Stomach smooth muscle (tissue), 2 donors: ENCODE measurements at regions not wholly inside any gene's neighbourhood (a gene's known extent, or its start where the extent isn't known, plus 50 kb on each side); places are given as distances from the start of the nearest gene placed in this dataset.
"Not testable (repeated sequence)": the region's sequence is repeated elsewhere in the genome, so short reads cannot be mapped to it uniquely, and the experiment has no call there.

ENCODE experiments used
- H3K27ac ChIP-seq: one replicate; pipeline ENCODE4 v1.7.0; 2013; ENCODE audit warnings: mild to moderate bottlenecking, low read length, inconsistent platforms
- H3K27me3 ChIP-seq, 2 donors: one replicate each; pipeline ENCODE4 v1.7.0; 2013; ENCODE audit warnings: low read length in 2 of 2; ENCODE audit not compliant: insufficient read depth in 2 of 2, control insufficient read depth in 1 of 2
- H3K36me3 ChIP-seq, 2 donors: one replicate each; pipeline ENCODE4 v1.7.0; 2013; ENCODE audit warnings: low read length in 2 of 2; ENCODE audit not compliant: control insufficient read depth in 2 of 2, insufficient read depth in 2 of 2
- H3K4me1 ChIP-seq: one replicate; pipeline ENCODE4 v1.7.0; 2013; ENCODE audit warnings: low read length; ENCODE audit not compliant: control insufficient read depth, insufficient read depth
- H3K4me3 ChIP-seq, 2 donors: one replicate each; pipeline ENCODE4 v1.7.0; 2013; ENCODE audit warnings: low read length in 2 of 2
- H3K9ac ChIP-seq, 2 donors: one replicate each; pipeline ENCODE4 v1.7.0; 2013; ENCODE audit warnings: low read length in 2 of 2, mild to moderate bottlenecking in 1 of 2
- H3K9me3 ChIP-seq, 2 donors: one replicate each; pipeline ENCODE4 v1.7.0; 2013; ENCODE audit warnings: low read length in 2 of 2; ENCODE audit not compliant: control insufficient read depth in 2 of 2
- donor health status: healthy.
- donor health status: Pancreatic carcinoma.

DNA sequence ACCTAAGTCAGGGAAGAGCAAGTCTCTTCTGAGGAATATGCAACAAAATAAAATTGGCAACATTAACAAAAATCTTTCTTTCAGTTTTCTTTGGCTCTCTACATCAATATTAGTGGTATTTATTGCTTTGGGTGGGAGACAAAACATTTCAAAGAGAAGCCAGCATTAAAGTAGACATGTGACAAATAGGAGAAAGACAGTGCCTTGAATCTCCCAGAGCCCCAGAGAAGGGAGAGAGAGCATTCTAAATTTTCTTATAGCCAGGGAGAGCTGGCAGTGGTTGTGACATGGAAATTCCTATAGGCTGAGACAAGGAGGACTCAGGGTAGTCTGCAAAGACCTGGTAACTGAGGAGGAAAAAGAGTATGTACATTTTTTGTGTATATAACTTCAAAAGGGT is 79.4 kb upstream of the NREP start:
- H3K9me3 ChIP-seq, result no peaks in the 10 kb centered on the region
- H3K9ac ChIP-seq, result no peak overlapping the region
- no peak overlapping the region for H3K4me3 ChIP-seq
- H3K27me3 ChIP-seq, result no peaks in the 10 kb centered on the region
- no peak overlapping the region for H3K27ac ChIP-seq
- H3K36me3 ChIP-seq, result no peaks in the 10 kb centered on the region
- H3K4me1 ChIP-seq, result no peaks in the 10 kb centered on the region

DNA sequence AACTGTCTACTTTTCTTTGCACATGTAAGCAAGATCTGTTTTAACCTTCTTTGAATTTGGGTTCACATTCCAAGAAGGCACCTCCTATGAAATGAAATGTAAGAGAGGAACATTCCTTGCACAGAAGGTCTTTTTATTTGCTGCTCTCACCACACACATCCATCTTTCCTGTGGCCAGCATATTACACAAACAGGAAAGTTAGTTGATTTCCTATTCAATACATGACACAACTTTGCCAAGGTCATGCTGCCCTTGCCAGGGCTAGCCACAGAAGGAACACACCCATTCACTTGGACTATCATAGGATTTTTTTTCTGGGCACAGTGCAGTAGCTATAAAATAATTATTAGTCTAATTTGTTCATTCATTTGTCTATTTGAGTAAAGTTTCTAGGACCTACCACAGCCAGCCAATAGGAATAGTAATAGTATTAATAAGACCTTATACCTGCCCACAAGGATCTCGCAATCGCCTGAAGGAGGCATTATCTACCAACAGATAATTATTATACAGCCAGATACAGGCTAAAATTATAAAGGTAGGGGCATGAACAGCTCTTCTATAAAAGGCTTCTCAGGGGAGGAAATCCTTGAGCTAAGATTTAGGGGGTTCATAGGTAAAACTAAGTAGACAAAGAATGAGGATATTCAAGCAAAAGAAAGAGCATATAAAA is 78.1 kb upstream of the NREP start:
- Histone ChIP-seq H3K9me3 (no peaks in the 10 kb centered on the region), H3K9ac (no peak overlapping the region), H3K4me3 (no peak overlapping the region), H3K4me1 (no peaks in the 10 kb centered on the region), H3K36me3 (no peaks in the 10 kb centered on the region), H3K27ac (no peak overlapping the region), H3K27me3 (no peaks in the 10 kb centered on the region)

DNA sequence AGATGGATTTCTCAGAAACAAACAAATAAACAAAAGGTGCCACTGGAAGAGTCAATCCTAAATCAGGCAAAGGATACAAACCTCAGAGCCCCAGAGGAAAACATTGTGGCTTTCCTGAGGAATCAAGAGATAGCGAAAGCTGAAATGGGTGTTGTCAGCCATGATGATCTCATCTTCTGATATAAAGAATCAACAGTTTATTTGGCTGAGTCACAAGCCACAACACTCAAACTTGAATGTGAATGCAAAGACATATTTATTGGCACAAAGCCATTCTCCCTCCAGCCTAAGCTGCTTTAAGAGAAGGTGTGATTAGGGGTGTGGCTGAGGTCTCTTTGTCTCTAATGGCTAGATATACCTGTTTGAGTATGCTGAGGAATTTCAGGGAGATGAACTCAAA is 73.3 kb upstream of the NREP start:
- Histone ChIP-seq H3K9ac (no peak overlapping the region), H3K4me3 (no peak overlapping the region), H3K4me1 (no peaks in the 10 kb centered on the region), H3K36me3 (no peaks in the 10 kb centered on the region), H3K27me3 (no peaks in the 10 kb centered on the region), H3K27ac (no peak overlapping the region), H3K9me3 (no peaks in the 10 kb centered on the region)

DNA sequence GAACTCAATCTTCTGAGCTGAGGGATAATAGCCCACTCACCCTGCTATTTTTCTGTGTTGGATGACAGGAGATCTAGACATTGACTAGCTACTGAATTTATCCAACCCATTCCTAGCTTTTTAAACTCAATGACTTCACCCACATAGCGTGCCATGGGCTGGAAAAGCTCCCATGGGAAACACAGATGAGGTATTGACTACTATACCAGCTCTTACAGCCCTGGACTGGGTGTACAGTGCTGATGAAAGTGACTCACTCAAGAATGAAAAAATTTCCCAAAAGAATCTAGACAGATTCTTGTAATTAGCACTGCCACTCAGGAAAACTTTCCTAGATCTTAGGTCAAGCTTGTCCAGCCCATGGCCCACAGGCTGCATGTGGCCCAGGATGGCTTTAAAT is 72.7 kb upstream of the NREP start:
- H3K27ac ChIP-seq, result no peak overlapping the region

DNA sequence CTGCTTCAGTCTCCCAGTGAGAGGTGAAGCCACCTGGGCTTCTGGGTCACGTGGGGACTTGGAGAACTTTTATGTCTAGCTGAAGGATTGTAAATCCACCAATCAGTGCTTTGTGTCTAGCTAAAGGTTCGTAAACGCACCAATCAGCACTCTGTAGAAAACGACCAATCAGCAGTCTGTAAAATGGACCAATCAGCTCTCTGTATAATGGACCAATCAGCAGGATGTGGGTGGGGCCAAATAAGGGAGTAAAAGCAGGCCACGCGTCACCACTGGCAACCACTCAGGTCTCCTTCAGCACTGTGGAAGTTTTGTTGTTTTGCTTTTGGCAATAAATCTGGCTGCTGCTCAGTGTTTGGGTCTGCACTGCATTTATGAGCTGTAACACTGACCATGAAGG is 69.1 kb upstream of the NREP start:
- Histone ChIP-seq H3K27ac (no peak overlapping the region), H3K9me3 (no peaks in the 10 kb centered on the region), H3K36me3 (no peaks in the 10 kb centered on the region), H3K27me3 (no peaks in the 10 kb centered on the region), H3K4me1 (no peaks in the 10 kb centered on the region), H3K4me3 (no peak overlapping the region), H3K9ac (no peak overlapping the region)

More for the DNA sequence above, 72.7 kb upstream of the NREP start:
- Histone ChIP-seq H3K27me3 (no peaks in the 10 kb centered on the region), H3K9ac (no peak overlapping the region), H3K4me1 (no peaks in the 10 kb centered on the region), H3K4me3 (no peak overlapping the region), H3K36me3 (no peaks in the 10 kb centered on the region), H3K9me3 (no peaks in the 10 kb centered on the region)

DNA sequence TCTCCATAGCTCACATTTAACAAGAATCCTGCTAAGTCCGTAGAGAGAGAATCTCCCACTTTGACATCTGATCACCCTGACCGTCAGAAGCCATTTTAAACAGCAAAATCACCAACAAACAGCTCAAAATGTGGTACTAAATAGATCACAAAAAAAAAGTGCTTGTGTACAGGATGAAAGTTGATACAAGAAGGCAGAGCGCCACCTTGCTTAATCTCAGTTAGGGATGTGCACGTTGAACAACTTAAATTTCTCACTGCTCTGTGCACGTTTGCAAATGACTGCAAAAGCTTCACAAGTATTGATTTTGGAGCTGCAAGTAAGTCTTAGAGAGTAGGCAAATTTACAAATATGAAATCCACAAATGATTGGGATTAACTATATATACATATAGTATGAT is 63.1 kb upstream of the NREP start:
- Histone ChIP-seq H3K4me1 (no peaks in the 10 kb centered on the region), H3K27me3 (no peaks in the 10 kb centered on the region), H3K27ac (no peak overlapping the region), H3K4me3 (no peak overlapping the region), H3K9me3 (peaks cover 4% of the 10 kb centered on the region in 2 donors), H3K36me3 (no peaks in the 10 kb centered on the region), H3K9ac (no peak overlapping the region)

DNA sequence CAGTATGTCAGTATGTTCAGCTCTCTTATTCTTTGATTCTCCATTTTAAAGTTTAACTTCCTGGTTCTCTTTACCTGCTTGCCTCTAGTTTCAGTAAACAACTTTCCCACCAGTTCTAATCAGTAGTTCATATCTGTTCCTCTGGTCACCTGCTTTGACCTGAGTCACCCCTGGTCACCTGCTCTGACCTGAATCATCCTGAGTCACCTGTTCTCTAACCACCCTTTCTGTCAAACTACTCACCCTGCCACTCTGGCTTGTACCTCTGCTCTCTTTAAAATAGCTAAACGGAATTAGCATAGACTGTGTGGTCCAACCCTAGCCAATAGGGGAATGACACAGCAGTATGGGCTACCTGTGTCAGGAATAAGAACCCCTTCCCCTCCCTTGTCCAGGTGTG is 62.0 kb upstream of the NREP start:
- not testable (repeated sequence) for H3K4me1 ChIP-seq, H3K9me3 ChIP-seq, H3K27me3 ChIP-seq, H3K9ac ChIP-seq, H3K27ac ChIP-seq, H3K36me3 ChIP-seq, H3K4me3 ChIP-seq

DNA sequence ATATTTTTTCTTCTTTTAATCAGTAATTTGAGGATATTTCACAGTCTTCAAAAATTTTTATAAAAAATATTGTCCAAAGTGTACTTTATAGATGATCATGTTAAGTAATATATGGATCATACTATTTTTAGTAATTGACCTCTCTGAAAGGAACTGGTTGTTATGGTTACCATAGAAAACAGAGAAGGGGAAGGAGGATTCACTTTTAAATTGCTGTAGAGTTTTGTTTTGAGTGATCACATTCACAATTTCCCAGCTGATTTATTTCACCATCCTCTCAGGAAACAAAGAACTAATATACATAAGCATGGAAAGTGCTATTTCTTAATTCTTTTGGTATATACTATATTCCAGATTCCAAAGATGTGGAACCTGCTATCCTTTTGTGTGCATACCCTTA is 56.5 kb upstream of the NREP start:
- H3K36me3 ChIP-seq, result no peaks in the 10 kb centered on the region
- H3K4me3 ChIP-seq, result no peak overlapping the region
- no peak overlapping the region for H3K9ac ChIP-seq
- H3K4me1 ChIP-seq, result no peaks in the 10 kb centered on the region
- no peak overlapping the region for H3K27ac ChIP-seq
- H3K27me3 ChIP-seq, result no peaks in the 10 kb centered on the region
- H3K9me3 ChIP-seq, result no peaks in the 10 kb centered on the region

DNA sequence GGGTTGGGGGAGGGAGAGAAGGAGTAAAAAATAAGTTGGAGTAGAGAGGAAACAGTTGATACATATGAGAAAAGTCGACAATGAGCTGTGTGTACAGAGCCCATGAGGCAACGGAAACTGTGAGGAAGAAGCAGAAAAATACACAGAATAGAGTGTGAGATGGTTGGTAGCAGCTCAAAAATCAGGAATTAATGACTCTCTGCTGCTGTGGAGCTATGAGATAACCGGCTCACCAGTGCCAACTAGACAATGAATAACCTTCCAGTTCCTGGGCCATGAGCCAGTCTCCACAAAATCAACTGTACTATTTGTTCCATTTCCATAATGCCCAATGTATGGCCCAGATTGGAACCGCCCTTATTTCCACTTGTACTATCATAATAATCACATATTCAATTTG is 53.1 kb upstream of the NREP start:
- no peak overlapping the region for H3K9ac ChIP-seq
- H3K36me3 ChIP-seq, result no peaks in the 10 kb centered on the region
- no peaks in the 10 kb centered on the region for H3K27me3 ChIP-seq
- H3K4me1 ChIP-seq, result no peaks in the 10 kb centered on the region
- H3K27ac ChIP-seq, result no peak overlapping the region
- no peaks in the 10 kb centered on the region for H3K9me3 ChIP-seq
- no peak overlapping the region for H3K4me3 ChIP-seq
